Loucy (cell line): ENCODE measurements at regions not wholly inside any gene's neighbourhood (a gene's known extent, or its start where the extent isn't known, plus 50 kb on each side); places are given as distances from the start of the nearest gene placed in this dataset.

ENCODE experiments used
- EZH2phosphoT487 ChIP-seq: fragments of 200-600 bp; IDR thresholded peaks from 2 replicates; pipeline ENCODE4 v1.6.1; 2018; ENCODE audit warnings: antibody characterized with exemption, mild to moderate bottlenecking, moderate library complexity, borderline replicate concordance
- TF ChIP-seq, protein P1 (sequence below): fragments of 200-600 bp; sonication (generic); conservative IDR thresholded peaks from 2 replicates; pipeline ENCODE4 v1.5.1; 2014; ENCODE audit warnings: mild to moderate bottlenecking, antibody characterized with exemption, low read length

DNA sequence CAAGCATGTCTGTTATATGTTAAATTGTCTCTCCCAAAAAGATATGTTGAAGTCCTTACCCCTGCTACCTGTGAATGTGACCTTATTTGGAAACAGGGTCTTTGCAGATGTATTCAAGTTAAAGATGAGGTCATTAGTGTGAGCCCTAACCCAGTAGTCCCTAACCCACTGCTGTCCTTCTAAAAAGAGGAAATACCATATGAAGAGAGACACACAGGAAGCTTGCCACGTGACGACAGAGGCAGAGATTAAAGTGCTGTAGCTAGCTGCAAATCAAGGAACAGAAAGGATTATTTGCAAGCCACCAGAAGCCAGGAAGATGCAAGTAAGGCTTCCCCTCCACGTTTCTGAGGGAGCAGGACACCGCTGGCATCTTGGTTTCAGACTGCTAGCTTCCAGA, 150.1 kb downstream of the HNRNPD start:
- TF ChIP-seq, protein P1, sequence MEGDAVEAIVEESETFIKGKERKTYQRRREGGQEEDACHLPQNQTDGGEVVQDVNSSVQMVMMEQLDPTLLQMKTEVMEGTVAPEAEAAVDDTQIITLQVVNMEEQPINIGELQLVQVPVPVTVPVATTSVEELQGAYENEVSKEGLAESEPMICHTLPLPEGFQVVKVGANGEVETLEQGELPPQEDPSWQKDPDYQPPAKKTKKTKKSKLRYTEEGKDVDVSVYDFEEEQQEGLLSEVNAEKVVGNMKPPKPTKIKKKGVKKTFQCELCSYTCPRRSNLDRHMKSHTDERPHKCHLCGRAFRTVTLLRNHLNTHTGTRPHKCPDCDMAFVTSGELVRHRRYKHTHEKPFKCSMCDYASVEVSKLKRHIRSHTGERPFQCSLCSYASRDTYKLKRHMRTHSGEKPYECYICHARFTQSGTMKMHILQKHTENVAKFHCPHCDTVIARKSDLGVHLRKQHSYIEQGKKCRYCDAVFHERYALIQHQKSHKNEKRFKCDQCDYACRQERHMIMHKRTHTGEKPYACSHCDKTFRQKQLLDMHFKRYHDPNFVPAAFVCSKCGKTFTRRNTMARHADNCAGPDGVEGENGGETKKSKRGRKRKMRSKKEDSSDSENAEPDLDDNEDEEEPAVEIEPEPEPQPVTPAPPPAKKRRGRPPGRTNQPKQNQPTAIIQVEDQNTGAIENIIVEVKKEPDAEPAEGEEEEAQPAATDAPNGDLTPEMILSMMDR = no peak
- TF ChIP-seq EZH2phosphoT487 = no peak
